Psoas muscle (tissue), 7 donors: ENCODE measurements at regions not wholly inside any gene's neighbourhood (a gene's known extent, or its start where the extent isn't known, plus 50 kb on each side); places are given as distances from the start of the nearest gene placed in this dataset.
"Not testable (repeated sequence)": the region's sequence is repeated elsewhere in the genome, so short reads cannot be mapped to it uniquely, and the experiment has no call there.

Source experiments
- ATAC-seq, 4 donors: fragments of 200-7000 bp; cut with Tn5 transposase; one replicate each; pipeline ENCODE4 v1.9.1; 2020; ENCODE audit warnings: moderate library complexity in 3 of 4, mild to moderate bottlenecking in 2 of 4
- DNase-seq, 2 donors: peaks; one replicate each; pipeline ENCODE4 v3.0.0-alpha.2; 2020
- H3K27ac ChIP-seq: fragments of 200-600 bp; one replicate; pipeline ENCODE4 v1.8.0; 2022
- H3K27me3 ChIP-seq, 3 donors: fragments of 200-600 bp in 1 of 3; one replicate each; pipeline versions ENCODE4 v1.6.1 to v1.8.0; 2013 to 2022; ENCODE audit warnings: low read length in 2 of 3, mild to moderate bottlenecking in 2 of 3, moderate library complexity in 1 of 3; ENCODE audit not compliant: insufficient read depth in 3 of 3
- H3K36me3 ChIP-seq, 2 donors: fragments of 200-600 bp in 1 of 2; one replicate each; pipeline versions ENCODE4 v1.6.1 to v1.8.0; 2013 to 2022; ENCODE audit warnings: low read depth in 1 of 2, mild to moderate bottlenecking in 1 of 2, moderate library complexity in 1 of 2; ENCODE audit not compliant: insufficient read depth in 1 of 2
- H3K4me1 ChIP-seq: fragments of 200-600 bp; one replicate; pipeline ENCODE4 v1.8.0; 2022
- H3K4me3 ChIP-seq: fragments of 200-600 bp; one replicate; pipeline ENCODE4 v1.8.0; 2022; ENCODE audit warnings: mild to moderate bottlenecking
- H3K9me3 ChIP-seq: fragments of 200-600 bp; one replicate; pipeline ENCODE4 v1.8.0; 2022
- WGBS, 3 donors: extraction: QIAGEN DNeasy Blood & Tissue Kit; methylation state at CpG; one replicate each; pipeline versions ENCODE4 v1.1.6 to v1.1.7; 2013; 5-methylcytosine and 5-hydroxymethylcytosine counted together
- intact Hi-C, 2 donors: fragments of 100-400 bp; cut with DNase I; formaldehyde crosslinking; loops; one replicate each; pipeline versions ENCODE4 v1.11.0 to v1.14.2; 2022
- donor health status: healthy with polysubstance abuse.
- donor health status: DM: no; HTN: no; CAD: no; lungs with moderate emphysema.
- donor health status: Bipolar disorder and iron deficiency.
- donor health status: healthy.
- donor health status: DM: yes; HTN: yes; CAD: no.
- donor health status: DM: no; HTN: no; CAD: no.
- donor health status: DM: yes; HTN: yes; CAD: no.

GRCh38 chr2:87436007-87436406 lies 311.9 kb upstream of the PLGLB2 start:
- not testable (repeated sequence) for ATAC-seq, H3K27me3 ChIP-seq
- 86 to 93% (median 91%) methylated on average over 3 of the region's 4 CpGs for WGBS, 3 donors

GRCh38 chr2:87437701-87438260 lies 310.1 kb upstream of the PLGLB2 start:
- WGBS, 3 donors: 15 to 33% (median 16%) methylated on average over 2 to 3 of the region's 4 CpGs
- H3K9me3 ChIP-seq, DNase-seq, H3K27ac ChIP-seq, H3K4me3 ChIP-seq, intact Hi-C loops, H3K4me1 ChIP-seq, ATAC-seq, H3K36me3 ChIP-seq, H3K27me3 ChIP-seq: not testable (repeated sequence)

More at GRCh38 chr2:87436007-87436406, 311.9 kb upstream of the PLGLB2 start:
- intact Hi-C loops, H3K27ac ChIP-seq, DNase-seq, H3K4me3 ChIP-seq, H3K4me1 ChIP-seq, H3K36me3 ChIP-seq, H3K9me3 ChIP-seq: not testable (repeated sequence)

GRCh38 chr2:87438780-87439454 lies 309.0 kb upstream of the PLGLB2 start:
- ATAC-seq, H3K9me3 ChIP-seq, H3K36me3 ChIP-seq, H3K4me3 ChIP-seq, H3K27me3 ChIP-seq, intact Hi-C loops, H3K4me1 ChIP-seq, H3K27ac ChIP-seq, DNase-seq: not testable (repeated sequence)
- 91 to 93% (median 92%) methylated on average over 6 of the region's 6 CpGs for whole genome bisulfite sequencing, 3 donors

DNA sequence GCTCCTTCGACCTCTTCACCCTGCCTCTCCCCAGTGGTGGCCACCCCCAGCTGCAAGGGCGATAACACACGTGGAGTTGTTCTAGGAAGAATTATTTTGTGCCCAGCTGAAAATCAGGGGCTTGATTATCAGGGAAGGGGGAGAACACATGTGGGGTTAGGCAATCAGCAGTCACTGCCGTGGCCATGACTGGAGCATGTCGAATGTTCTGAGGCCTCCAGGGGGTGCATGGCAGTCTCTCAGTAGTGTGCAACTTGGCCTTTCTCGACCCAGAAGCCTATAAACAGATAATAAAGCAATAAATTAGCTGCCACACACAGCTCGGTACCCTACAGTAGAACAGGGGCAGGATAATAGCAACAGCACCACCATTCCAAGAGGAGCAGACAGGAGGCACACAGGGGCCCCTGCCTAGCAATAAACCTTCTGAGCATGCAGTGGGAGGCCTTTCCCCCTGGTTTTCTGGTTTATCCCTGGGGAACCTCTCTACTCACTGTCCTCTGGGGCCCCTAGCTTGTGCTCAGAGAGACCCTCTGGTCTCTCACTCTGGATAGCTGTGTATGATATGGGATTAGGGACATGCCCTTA lies 308.2 kb upstream of the PLGLB2 start:
- intact Hi-C loops, H3K27me3 ChIP-seq, H3K4me3 ChIP-seq, H3K36me3 ChIP-seq, H3K4me1 ChIP-seq, DNase-seq, ATAC-seq, H3K9me3 ChIP-seq, H3K27ac ChIP-seq: not testable (repeated sequence)
- WGBS, 3 donors: 73 to 76% (median 74%) methylated on average over 7 of the region's 7 CpGs

- H3K9me3 ChIP-seq, H3K4me3 ChIP-seq, H3K27me3 ChIP-seq, H3K27ac ChIP-seq, H3K4me1 ChIP-seq, H3K36me3 ChIP-seq, intact Hi-C loops, ATAC-seq, DNase-seq: not testable (repeated sequence)
- 93 to 100% (median 97%) methylated on average over 2 of the region's 2 CpGs for WGBS, 3 donors
These were observed 307.2 kb upstream of the PLGLB2 start for GRCh38 chr2:87440650-87441049.

DNA sequence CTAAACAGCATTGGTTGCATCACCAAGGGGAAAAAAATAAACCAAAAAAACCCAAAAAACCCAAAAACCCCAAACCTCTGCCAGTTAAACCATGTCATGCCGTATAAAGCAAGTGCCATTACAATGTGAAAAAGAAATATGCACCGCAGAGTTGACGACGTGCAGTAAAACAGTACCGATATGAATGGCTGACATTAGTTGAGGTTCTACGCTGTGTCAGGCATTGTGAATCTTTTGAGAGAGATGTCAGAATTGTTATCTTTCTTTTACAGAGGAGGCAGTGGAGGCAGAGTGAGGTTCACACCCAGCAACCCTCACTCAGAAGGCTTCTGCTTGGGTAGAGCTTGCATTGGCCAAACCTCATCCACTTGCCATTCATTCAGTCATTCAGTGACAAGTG lies 306.5 kb upstream of the PLGLB2 start:
- H3K27ac ChIP-seq, H3K4me3 ChIP-seq, intact Hi-C loops, ATAC-seq, H3K4me1 ChIP-seq, DNase-seq, H3K27me3 ChIP-seq, H3K9me3 ChIP-seq, H3K36me3 ChIP-seq: not testable (repeated sequence)
- 91 to 97% (median 96%) methylated on average over 6 of the region's 6 CpGs for WGBS, 3 donors

DNA sequence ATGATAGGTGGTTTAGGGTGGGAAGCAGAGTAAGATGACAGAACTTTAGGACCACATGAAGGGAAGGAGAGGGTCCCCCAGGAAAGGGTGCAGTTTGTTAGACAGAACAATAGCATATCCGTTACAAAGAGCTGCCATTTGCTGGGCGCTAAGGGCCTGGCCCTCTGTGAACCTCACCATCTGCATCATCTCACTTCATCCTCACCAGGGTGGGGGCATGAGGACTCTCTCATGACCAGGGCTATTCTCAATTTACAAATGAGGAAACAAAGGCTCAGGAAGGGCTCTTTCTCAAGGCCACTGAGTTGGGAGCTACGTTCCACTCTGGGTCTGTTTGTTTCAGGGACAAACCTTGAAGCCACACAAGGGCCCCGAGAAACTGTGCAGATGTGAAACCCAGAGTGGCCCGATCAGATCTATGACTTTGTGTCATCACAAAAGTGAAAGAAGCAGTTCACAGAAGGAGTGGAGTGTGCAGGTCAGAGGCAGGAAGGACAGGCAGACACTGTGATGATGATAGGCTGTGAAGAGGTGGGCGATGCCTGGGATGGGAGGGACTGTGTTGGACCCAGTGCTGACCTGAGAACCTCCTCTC lies 304.8 kb upstream of the PLGLB2 start:
- H3K4me1 ChIP-seq, H3K4me3 ChIP-seq, ATAC-seq, intact Hi-C loops, H3K27me3 ChIP-seq, H3K27ac ChIP-seq, H3K9me3 ChIP-seq, DNase-seq, H3K36me3 ChIP-seq: not testable (repeated sequence)
- 84 to 87% (median 85%) methylated on average over 5 of the region's 6 CpGs for WGBS, 3 donors

DNA sequence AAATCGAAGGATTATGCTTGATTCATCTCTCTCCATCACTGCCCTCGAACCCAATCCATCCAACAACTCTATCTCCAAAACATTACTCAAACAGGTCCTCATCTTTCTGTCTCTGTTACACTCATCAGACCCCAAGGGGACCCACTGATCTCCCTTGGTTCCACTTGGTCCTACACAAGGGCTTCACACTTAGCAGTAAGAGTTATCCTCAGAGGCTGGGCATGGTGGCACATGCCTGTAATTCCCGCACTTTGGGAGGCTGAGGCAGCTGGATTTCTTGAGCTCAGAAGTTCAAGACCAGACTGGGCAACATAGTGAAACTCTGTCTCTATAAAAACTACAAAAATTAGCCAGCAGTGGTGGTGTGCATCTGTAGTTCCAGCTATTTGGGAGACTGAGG lies 302.9 kb upstream of the PLGLB2 start:
- intact Hi-C loops, H3K27me3 ChIP-seq: not testable (repeated sequence)
- WGBS, 3 donors: 80 to 93% (median 89%) methylated on average over 3 of the region's 3 CpGs

GRCh38 chr2:87445613-87446312 lies 302.1 kb upstream of the PLGLB2 start:
- 69 to 79% (median 78%) methylated on average over 1 to 2 of the region's 5 CpGs for WGBS, 3 donors
- ATAC-seq, H3K4me1 ChIP-seq, H3K9me3 ChIP-seq, intact Hi-C loops, H3K4me3 ChIP-seq, H3K27me3 ChIP-seq, H3K36me3 ChIP-seq, H3K27ac ChIP-seq, DNase-seq: not testable (repeated sequence)

More for the DNA sequence above, 302.9 kb upstream of the PLGLB2 start:
- ATAC-seq, H3K36me3 ChIP-seq, DNase-seq, H3K9me3 ChIP-seq, H3K4me1 ChIP-seq, H3K4me3 ChIP-seq, H3K27ac ChIP-seq: not testable (repeated sequence)

DNA sequence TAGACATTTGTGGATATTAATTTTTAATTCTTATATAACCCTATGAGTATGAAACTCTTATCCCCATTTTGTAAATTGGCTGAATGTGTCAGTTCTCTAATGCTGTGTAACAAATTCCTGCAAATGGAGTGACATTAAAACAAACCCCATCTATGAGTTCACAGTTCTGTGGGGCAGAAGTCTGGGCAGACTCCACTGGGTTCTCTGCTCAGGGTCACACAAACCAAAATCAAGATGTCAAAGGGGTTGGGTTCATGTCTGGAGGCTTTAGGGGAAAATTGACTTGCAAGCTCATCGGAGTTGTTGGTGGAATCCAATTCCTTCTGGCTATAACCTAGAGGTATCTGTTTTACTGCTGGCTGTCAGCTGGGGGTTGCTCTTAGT lies 301.6 kb upstream of the PLGLB2 start:
- DNase-seq, H3K27ac ChIP-seq, ATAC-seq, H3K36me3 ChIP-seq, H3K27me3 ChIP-seq, intact Hi-C loops, H3K9me3 ChIP-seq, H3K4me1 ChIP-seq, H3K4me3 ChIP-seq: not testable (repeated sequence)
- WGBS, 3 donors: no CpG with 5 or more reads among the region's 1 CpG

GRCh38 chr2:87449462-87449980 lies 298.4 kb upstream of the PLGLB2 start:
- H3K9me3 ChIP-seq, intact Hi-C loops, DNase-seq, H3K4me3 ChIP-seq, H3K27me3 ChIP-seq, H3K36me3 ChIP-seq, H3K27ac ChIP-seq, ATAC-seq, H3K4me1 ChIP-seq: not testable (repeated sequence)
- WGBS, 3 donors: 74 to 90% (median 88%) methylated on average over 2 of the region's 3 CpGs
